Neural crest cell (in vitro differentiated cells): ENCODE measurements at regions not wholly inside any gene's neighbourhood (a gene's known extent, or its start where the extent isn't known, plus 50 kb on each side); places are given as distances from the start of the nearest gene placed in this dataset.

Experiments
- DNase-seq: peaks from one replicate; pipeline ENCODE4 v3.0.0; 2021; ENCODE audit warnings: low read depth, mixed read lengths, low spot score
- H3K27ac Mint-ChIP-seq: one replicate; pipeline ENCODE4 v1.8.0; 2021; ENCODE audit warnings: mild to moderate bottlenecking, mixed read lengths; ENCODE audit not compliant: unreplicated experiment
- H3K27me3 Mint-ChIP-seq: 2 replicates; pipeline ENCODE4 v1.8.0; 2021; ENCODE audit warnings: low read depth, mild to moderate bottlenecking, mixed read lengths
- H3K36me3 Mint-ChIP-seq: 2 replicates; pipeline ENCODE4 v1.8.0; 2021; ENCODE audit warnings: low read depth, mild to moderate bottlenecking, mixed read lengths
- H3K4me1 Mint-ChIP-seq: 2 replicates; pipeline ENCODE4 v1.8.0; 2021; ENCODE audit warnings: mixed read lengths
- H3K4me3 Mint-ChIP-seq: one replicate; pipeline ENCODE4 v1.8.0; 2021; ENCODE audit warnings: mild to moderate bottlenecking, mixed read lengths
- H3K9me3 Mint-ChIP-seq: 2 replicates; pipeline ENCODE4 v1.8.0; 2021; ENCODE audit warnings: mixed read lengths
- CTCF ChIP-seq: fragments of 200-600 bp; sonication (generic); conservative IDR thresholded peaks from 2 replicates; pipeline ENCODE4 v1.5.0; 2021; ENCODE audit warnings: antibody characterized with exemption, mild to moderate bottlenecking

- Mint-ChIP-seq H3K27me3 (no peaks in the 10 kb centered on the region), H3K9me3 (no peaks in the 10 kb centered on the region), H3K4me1 (peaks cover 12% of the 10 kb centered on the region), H3K4me3 (no peak overlapping the region), H3K27ac (no peak overlapping the region), H3K36me3 (no peaks in the 10 kb centered on the region)
- no peak for TF ChIP-seq CTCF
- no peak for DNase-seq
Observed at GRCh38 chr13:104289400-104289799, 1223.2 kb upstream of the SLC10A2 start.

- H3K9me3 Mint-ChIP-seq = no peaks in the 10 kb centered on the region
- H3K27me3 Mint-ChIP-seq = no peaks in the 10 kb centered on the region
- no peak for TF ChIP-seq CTCF
- no peaks in the 10 kb centered on the region for H3K36me3 Mint-ChIP-seq
- H3K27ac Mint-ChIP-seq = no peak overlapping the region
- DNase-seq = no peak
- no peak overlapping the region for H3K4me3 Mint-ChIP-seq
- peaks cover 12% of the 10 kb centered on the region for H3K4me1 Mint-ChIP-seq
Observed at GRCh38 chr13:104288496-104288895, 1222.3 kb upstream of the SLC10A2 start.

- Mint-ChIP-seq H3K27ac (no peak overlapping the region), H3K27me3 (no peaks in the 10 kb centered on the region), H3K4me1 (peaks cover 12% of the 10 kb centered on the region), H3K9me3 (no peaks in the 10 kb centered on the region), H3K4me3 (no peak overlapping the region), H3K36me3 (no peaks in the 10 kb centered on the region)
- no peak for DNase-seq
- TF ChIP-seq CTCF = no peak
Observed at GRCh38 chr13:104286566-104287290, 1220.5 kb upstream of the SLC10A2 start.

GRCh38 chr13:104281910-104282309 lies 1215.7 kb upstream of the SLC10A2 start:
- Mint-ChIP-seq H3K4me1 (peaks cover 4% of the 10 kb centered on the region), H3K27ac (peak overlapping the region; percentile 43)

GRCh38 chr13:104270731-104271130 lies 1204.5 kb upstream of the SLC10A2 start:
- H3K27me3 Mint-ChIP-seq = no peaks in the 10 kb centered on the region
- no peak for DNase-seq
- peaks cover 5% of the 10 kb centered on the region for H3K9me3 Mint-ChIP-seq
- no peak for TF ChIP-seq CTCF
- peaks cover 4% of the 10 kb centered on the region for H3K4me1 Mint-ChIP-seq
- H3K4me3 Mint-ChIP-seq = no peak overlapping the region
- H3K36me3 Mint-ChIP-seq = no peaks in the 10 kb centered on the region
- H3K27ac Mint-ChIP-seq = no peak overlapping the region

More at GRCh38 chr13:104281910-104282309, 1215.7 kb upstream of the SLC10A2 start:
- TF ChIP-seq CTCF = no peak
- Mint-ChIP-seq H3K36me3 (no peaks in the 10 kb centered on the region), H3K9me3 (no peaks in the 10 kb centered on the region), H3K4me3 (no peak overlapping the region), H3K27me3 (no peaks in the 10 kb centered on the region)
- DNase-seq = no peak
